HG03060 (cell line): ENCODE measurements at regions not wholly inside any gene's neighbourhood (a gene's known extent, or its start where the extent isn't known, plus 50 kb on each side); places are given as distances from the start of the nearest gene placed in this dataset.

Experiments used
- ATAC-seq: cut with Tn5 transposase; IDR thresholded peaks from one replicate; pipeline ENCODE4 v1.9.1; 2021; ENCODE audit warnings: low read depth, moderate number of reproducible peaks; ENCODE audit not compliant: unreplicated experiment

GRCh38 chr12:32043928-32044549 lies 62.6 kb upstream of the BICD1 start:
- ATAC-seq, result no peak

- no peak for ATAC-seq
These were observed 59.1 kb upstream of the BICD1 start for GRCh38 chr12:32047357-32048212.

- no peak for ATAC-seq
These were observed 57.9 kb upstream of the BICD1 start for GRCh38 chr12:32048791-32049190.

- ATAC-seq, result no peak
These were observed 56.7 kb upstream of the BICD1 start for GRCh38 chr12:32049956-32050355.

- peak; percentile 52 for ATAC-seq
These were observed 55.0 kb upstream of the BICD1 start for GRCh38 chr12:32051511-32052211.

GRCh38 chr12:32052212-32052713 lies 54.4 kb upstream of the BICD1 start:
- no peak for ATAC-seq

- no peak for ATAC-seq
These were observed 52.6 kb upstream of the BICD1 start for GRCh38 chr12:32053881-32054624.
